ENCODE measurements at regions not wholly inside any gene's neighbourhood (a gene's known extent, or its start where the extent isn't known, plus 50 kb on each side); places are given as distances from the start of the nearest gene placed in this dataset.
"Not testable (repeated sequence)": the region's sequence is repeated elsewhere in the genome, so short reads cannot be mapped to it uniquely, and the experiment has no call there.

DNA sequence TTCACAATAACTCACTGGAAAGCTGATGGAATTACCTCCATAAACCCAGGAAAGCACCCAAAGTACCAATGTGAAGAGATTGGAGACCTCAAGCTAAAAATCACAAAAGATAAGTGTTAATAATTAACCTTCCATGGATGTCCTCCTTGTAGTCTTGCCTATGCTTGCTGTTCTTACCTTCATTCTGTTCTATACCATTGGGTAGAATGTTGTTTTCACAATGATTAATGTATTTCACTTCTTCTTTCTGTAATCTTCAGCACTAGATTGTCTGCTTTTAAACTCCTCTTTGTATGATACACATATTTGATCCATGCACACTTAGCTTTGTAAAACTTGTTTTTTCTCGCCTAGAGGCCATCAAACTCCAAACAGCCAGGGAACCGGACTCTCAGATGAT is 570.3 kb downstream of the RAPGEF2 start:
- DNase-seq = no peak

DNA sequence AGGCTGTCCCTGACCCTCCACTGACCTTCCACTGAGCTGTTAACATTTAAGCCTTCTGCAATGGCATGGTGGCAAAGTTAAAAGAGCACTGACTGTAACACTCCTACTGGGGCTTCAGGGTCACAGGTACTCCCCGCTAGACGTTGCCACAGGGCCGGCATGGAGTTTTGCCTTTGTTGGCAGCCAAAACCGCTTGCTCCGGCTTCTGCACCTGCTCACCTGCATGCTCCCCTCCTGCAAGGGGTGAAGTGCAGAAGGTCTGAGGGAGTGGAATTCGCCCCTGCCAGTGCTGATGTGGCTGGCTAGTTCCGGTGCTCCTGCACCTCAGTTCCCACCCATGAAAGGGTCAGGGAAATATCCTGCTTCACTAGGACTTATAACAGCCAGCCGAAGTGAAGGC is 571.4 kb downstream of the RAPGEF2 start:
- DNase-seq = no peak

DNA sequence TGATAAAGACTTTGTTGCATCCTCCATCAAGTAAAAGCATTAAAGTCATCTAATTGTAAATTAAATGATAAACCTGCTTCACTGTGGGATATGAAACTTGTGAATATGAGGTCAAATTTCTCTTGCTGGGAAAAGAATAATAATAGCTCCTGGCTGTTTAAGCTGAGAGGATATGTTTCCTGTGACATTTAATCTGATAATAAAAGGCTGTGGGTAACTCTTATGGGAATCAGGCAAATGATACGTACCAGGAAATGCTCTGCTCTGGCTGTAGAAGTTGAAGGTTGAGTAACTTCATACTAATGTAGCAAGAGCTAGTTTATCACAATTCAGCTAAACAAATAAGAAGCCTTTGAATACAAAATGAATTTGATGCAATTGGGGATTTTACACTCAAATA is 574.6 kb downstream of the RAPGEF2 start:
- no peak for DNase-seq

DNA sequence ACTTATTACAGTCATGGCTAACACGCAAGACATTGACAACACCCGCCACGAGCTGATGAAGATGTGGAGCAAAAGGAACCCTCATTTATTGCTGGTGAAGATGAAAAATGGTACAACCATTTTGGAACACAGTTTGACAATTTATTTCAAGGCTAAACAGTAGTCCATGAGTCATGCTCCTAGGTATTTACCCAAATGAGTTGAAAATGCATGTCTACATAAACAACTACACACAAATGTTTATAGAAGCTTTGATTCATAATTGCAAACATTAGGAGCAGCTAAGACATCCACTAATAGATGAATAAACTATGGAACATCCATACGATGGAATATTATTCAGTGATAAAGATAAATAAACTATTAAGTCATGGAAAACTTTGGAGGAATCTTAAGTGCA is 580.1 kb downstream of the RAPGEF2 start:
- no peak for DNase-seq

DNA sequence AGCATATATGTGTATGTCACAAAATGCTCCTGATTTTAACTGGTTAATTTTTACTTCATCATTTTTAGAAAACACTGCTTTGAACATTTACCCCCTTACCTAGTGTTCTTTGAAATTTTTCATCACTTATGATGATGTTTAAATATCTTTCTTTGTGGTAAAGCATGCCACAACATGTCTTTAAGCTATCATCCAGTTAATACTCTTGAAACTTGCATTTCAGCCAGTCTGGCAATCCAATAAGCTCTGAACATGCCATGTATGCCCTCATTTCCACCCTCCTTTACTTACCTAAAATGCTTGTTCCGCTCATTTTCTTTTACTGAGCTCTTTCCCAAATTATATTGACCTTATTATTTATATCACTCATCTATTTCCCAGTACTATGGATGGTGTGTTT is 581.2 kb downstream of the RAPGEF2 start:
- no peak for DNase-seq

DNA sequence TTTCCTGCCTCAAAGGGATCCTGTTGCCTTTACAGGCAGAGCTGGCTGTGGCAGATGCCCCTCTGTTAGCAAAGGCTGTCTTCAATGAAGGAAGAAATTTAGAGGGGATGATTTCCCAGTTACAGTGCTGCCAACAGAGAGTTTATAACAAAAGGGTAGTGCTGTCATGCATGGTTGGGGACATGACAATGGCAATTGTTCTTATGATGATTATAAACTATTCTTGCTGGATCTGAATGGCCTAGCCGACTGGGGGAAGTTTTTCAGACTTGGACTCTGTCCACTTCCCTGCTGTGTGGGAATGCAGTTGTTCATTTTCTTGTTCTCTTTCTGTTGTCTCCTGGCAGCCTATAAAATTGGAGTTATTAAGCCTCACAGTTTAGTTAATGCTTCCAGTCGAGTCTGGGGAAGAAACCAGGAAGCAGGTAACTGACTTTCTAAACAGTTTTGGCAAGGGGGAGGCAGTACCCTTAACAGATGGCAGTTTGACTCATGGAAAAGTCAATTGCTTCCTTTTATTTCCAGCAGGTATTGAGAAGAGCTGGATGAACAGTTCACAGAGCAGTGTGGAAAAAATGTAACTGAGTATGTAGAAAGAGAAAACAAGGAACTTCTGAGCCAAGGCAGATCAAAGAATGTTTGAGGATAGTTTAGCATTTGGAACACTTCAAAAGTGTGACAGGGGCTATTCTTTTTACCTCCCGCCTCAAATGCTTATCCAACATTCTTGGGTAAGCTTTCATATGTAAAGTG is 582.6 kb downstream of the RAPGEF2 start:
- DNase-seq = no peak

DNA sequence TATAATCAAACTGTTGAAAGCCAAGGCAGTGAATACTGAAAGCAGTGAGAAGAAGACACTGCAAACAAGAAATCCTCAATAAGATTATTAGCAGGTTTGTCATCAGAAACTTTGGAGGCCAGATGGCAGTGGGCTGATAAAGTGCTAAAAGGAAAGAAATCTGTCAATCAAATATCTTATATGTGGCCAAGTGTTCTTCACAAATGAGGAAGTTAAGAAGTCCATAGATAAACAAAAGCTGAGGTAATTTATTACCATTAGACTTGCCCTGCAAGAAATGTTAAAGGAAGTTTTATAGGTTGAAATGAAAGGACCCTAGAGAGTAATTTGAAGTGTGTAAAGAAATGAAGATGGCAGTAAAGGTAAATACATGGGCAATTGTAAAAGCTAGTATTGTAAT is 586.6 kb downstream of the RAPGEF2 start:
- DNase-seq = no peak

DNA sequence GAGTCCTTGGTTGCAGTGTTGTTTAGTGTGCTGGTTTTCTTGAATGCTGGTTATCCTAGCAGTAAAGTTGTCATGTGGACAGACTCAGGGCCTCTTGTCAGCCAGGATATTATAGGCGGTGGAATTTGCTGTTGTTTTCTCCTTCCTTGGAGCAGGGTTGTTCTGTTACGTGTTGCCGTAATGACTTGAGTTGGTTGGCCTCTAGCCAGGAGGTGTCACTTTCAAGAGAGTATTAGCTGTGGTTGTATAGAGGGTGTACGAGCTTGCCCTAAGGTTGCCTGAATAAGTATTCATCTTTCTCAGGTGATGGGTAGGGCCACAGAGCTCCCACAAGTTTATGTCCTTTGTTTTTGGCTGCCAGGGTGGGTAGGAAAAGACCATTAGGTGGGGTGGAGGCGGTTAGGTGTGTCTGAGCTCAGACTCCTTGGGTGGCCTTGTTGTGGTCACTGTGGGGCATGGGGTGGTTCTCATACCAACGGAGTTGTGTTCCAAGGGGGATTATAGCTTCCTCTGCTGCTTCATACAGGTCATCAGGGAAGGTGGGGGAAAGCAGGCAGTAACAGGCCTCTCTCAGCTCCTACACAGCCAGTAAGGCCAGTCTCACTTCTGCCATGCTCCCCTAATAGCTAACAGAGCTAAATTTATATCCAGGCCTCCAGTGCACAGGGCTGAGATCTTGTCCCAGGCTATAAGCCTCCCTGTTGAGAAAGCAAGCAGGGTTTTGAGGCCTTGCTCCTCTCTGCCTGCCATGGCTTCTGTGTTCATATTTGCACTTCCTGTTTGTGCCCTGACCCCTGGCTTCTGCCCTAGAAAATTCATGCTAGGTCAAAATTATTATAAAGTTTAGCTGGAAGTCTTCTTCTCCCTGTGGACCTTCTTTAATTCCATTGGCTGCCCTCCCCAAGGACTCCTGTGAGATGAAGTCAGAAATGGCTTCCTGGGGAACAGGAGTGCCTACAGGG is 594.7 kb downstream of the RAPGEF2 start:
- no peak for DNase-seq

- DNase-seq = no peak
These were observed 595.5 kb downstream of the RAPGEF2 start for GRCh38 chr4:159698336-159698735.

DNA sequence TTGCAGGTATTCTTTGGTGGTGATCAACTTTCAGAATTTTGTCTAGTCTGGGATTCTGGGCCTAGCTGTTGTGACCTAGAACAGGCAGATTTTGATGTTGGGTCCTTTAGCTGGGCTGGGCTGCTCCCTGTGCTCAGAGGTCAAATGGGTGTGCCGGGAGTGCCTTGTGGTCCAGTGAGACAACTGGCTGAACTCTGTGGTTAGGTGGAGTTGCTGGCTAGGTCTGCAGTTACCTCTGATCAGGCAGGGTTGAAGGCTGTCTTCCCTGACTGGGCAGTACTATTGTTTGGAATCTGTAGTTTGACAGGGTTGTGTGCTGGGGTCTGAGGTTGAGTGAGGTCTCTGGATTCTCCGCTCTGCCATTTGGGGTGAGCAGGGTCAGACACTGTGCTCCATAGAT is 599.3 kb downstream of the RAPGEF2 start:
- no peak for DNase-seq

- DNase-seq = no peak
These were observed 602.5 kb downstream of the RAPGEF2 start for GRCh38 chr4:159705334-159705733.

DNA sequence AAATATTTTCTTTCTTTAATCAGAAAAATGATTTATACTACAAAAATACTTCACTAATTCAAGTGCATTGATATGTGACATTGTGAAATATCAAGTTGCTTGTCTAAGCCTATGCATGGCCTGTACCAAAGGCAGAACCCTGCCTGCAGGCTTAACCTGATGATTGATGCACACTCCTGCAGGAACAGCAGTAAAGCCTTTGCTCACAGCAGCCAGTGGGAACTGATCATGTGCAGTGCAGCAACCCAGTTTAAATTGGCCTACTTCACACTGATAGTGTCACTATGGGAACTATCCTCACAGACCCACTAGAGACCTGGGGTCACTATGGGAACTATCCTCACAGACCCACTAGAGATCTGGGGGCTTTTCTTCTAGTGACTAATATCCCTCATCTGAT is 603.8 kb downstream of the RAPGEF2 start:
- DNase-seq = no peak

DNA sequence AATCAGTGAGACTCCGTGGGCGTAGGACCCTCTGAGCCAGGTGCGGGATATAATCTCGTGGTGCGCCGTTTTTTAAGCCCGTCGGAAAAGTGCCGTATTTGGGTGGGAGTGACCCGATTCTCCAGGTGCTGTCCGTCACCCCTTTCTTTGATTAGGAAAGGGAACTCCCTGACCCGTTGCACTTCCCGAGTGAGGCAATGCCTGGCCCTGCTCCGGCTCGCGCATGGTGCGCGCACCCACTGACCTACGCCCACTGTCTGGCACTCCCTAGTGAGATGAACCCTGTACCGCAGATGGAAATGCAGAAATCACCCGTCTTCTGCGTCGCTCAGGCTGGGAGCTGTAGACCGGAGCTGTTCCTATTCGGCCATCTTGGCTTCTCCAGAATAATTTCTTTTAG is 612.3 kb downstream of the RAPGEF2 start:
- not testable (repeated sequence) for DNase-seq

- DNase-seq = no peak
These were observed 616.7 kb downstream of the RAPGEF2 start for GRCh38 chr4:159719531-159719930.

GRCh38 chr4:159722052-159722451 is 619.2 kb downstream of the RAPGEF2 start:
- DNase-seq = no peak

DNA sequence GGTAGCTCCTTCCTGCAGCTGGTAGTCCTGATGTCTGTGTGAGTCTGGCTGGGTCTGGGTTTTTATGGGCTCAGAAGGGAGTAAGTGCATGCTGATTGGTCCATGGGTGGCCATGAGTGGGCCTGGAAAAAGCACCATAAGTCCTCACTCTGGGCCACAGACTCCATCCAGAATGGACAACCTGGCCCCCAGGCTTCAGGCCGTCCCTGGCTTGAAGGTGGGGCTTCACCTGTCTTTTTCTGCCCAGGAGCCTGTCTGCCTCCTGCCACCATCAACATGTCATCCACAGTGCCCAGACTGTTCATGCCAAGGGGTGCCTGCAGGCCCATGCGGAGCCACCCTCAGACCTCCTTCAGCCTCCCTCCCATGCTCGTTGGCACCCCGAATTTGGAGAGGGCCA is 620.0 kb downstream of the RAPGEF2 start:
- DNase-seq = no peak

- DNase-seq = no peak
These were observed 620.6 kb downstream of the RAPGEF2 start for GRCh38 chr4:159723341-159724048.

GRCh38 chr4:159725571-159725970 is 622.7 kb downstream of the RAPGEF2 start:
- DNase-seq = no peak

DNA sequence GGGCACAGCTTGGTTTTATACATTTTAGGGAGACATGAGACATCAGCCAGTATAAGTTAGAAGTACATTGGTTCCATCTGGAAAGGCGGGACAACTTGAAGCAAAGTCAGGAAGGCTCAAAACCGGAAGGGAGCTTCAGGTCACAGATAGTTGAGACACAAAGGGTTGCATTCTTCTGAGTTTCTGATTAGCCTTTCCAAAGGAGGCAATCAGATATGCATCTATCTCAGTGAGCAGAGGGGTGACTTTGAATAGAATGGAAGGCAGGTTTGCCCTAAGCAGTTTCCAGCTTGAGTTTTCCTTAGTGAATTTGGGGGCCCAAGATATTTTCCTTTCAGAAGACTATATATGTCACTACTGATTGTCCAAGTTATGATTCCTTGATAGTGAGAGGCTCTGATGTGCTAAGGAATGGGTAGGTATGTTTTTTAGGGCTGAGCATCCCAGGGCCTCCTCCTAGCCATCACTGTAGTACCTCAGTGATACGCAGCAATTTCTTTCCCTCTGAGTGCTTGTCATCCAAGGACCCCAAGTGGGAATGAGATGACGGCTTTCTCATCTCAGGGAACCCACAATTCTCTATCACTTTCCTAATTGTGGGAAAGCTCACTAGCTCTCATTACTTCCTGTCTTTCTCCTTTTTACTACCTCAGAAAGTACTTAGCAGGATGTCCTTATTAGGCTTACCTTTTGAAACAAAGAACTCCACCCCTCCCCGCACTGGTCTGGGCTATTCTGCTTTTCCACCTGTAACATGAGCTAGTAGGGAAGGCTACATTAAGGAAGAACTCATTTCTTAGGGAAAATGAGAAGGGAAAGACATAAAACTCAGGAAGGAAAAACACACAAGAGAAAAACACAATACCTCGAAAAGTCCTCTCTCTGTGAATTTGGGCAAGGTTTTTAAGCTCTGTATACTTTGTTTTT is 632.7 kb downstream of the RAPGEF2 start:
- DNase-seq = no peak

- DNase-seq = no peak
These were observed 633.5 kb downstream of the RAPGEF2 start for GRCh38 chr4:159736411-159736810.

GRCh38 chr4:159743971-159744370 is 641.1 kb downstream of the RAPGEF2 start:
- DNase-seq = no peak

DNA sequence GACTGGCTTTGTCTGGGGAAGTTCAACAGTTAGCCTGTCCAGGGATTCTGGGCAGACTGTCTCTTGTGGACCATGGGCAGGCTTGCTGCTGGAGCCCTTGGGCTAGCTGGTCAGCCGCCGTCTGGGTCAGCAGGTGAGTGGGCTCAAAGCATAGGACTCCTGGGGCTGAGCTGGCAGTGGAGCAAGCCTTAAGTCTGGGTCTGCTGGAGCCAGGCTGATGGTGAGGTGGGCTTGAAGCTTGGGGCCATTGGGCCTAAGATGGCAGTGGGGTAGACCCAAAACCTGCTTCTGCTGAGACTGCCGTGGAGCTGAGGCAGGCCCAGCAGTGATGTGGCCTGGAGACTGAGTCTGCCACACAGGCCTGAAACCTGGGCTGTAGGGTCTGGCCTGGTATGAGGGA is 645.1 kb downstream of the RAPGEF2 start:
- no peak for DNase-seq
